D341Med (cell line): ENCODE measurements at regions not wholly inside any gene's neighbourhood (a gene's known extent, or its start where the extent isn't known, plus 50 kb on each side); places are given as distances from the start of the nearest gene placed in this dataset.
"Not testable (repeated sequence)": the region's sequence is repeated elsewhere in the genome, so short reads cannot be mapped to it uniquely, and the experiment has no call there.

Experiments used
- DNase-seq: peaks from one replicate; pipeline ENCODE4 v3.0.0; 2012; ENCODE audit warnings: low spot score

DNA sequence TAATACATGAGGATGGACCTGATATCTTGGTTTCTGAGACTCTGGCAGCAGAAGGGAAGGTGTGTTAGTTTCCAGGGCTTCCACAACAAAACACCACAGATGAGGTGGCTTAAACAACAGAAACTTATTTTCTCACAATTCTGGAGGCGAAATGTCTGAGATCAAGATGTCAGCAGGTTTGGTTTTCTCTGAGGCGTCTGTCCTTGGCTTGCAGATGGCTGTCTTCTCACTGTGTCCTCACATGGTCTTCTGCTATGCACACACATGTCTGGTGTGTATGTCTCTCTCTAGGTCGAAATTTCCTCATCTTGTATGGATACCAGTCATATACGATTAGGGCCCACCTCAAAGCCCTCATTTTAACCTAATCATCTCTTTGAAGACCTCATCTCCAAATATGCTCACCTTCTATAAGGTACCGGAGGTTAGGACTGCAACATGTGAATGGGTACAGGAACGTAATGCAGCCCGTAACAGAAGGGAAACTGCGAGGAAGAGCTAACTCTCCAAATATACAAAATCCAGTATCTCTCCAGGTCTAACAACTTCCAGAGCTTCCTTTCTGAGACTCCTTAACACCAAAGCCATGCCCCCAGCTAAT, 139.8 kb upstream of the SMARCA2 start:
- DNase-seq = no peak

DNA sequence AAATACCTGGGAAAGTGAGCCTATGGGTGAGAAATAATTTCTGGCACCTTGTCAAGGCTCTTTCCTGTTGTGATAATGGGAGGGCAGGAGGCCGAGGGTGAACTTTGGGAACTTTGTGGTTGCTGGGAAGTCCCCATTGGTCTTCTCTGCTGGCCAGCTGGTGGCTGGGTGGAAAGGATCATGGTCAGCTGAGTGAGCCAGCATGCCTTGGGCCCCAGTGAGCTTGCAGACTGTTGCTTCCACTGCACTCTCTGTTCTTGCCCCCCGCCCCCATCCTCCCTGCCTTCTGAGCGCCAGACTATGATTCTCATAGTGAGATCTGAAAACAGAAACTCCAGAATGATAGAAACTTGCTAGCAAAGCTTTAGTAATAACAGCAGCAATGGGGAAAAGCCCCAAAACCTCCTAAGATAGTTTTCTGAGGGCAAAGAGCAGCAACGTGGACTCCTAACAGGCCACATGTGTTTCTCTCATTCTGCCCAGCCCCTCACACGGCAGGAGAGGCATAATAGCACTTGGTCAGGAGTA, 139.2 kb upstream of the SMARCA2 start:
- DNase-seq = no peak

DNA sequence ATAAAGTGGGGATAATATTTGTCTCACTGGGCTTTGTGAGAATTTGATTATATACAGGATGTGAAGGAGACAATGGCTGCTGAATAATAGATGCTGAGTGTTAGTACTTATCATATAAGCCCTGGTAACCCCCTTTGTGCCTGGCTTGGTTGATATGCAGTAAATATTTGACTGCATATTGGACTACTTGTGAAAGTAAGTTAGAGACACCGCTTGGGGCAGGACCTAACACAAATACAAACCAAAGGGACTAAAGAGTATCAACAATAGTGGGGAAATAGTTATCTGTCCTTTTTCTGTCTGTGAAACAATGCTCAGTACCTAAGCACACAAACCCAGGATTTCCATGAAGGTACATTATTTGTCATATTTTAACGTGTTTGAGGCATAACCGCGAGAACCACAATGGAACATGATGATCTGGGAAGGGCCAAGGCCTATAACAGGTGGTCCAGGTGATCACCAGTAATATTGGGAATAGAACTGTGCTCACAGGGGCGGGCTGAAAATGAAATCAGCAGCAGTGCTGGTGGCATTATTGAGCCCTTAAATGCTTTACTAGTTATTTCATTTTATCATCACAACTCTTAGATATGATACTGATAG, 138.2 kb upstream of the SMARCA2 start:
- DNase-seq = no peak

DNA sequence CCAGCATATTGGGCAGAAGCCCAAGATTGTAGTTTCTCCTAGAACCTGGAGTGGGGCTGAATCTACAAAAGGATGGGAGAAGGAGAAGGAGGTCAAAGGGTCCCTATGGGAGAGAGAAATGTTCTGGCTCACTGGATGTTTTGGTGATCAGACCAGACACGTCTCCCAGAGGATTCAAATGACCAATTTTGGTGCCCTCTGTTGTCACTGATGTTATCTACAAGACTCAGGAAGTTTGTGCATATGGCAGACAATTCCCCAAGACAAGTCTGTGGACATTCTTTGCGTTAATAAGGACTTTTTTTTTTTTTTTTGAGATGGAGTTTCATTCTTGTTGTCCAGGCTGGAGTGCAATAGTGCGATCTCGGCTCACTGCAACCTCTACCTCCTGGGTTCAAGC, 137.2 kb upstream of the SMARCA2 start:
- no peak for DNase-seq

DNA sequence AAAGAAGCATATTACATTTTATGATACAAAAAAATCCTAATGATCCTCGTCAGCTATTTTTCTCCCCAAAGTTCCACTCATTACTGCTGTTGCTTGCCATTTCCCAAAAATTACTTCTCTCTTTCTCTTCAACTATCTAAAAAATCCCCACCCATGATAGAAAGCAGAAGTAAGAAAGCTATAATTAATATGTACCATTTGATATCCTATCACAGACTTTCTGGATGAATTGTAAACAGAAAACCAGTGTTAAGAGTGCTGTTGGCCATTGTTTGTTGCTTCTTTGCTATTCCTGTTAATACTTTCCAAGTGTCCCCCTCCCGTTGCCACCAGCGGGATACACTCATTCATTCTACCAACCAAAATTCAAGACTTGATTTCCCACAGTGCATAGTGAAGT, 136.3 kb upstream of the SMARCA2 start:
- DNase-seq = no peak

DNA sequence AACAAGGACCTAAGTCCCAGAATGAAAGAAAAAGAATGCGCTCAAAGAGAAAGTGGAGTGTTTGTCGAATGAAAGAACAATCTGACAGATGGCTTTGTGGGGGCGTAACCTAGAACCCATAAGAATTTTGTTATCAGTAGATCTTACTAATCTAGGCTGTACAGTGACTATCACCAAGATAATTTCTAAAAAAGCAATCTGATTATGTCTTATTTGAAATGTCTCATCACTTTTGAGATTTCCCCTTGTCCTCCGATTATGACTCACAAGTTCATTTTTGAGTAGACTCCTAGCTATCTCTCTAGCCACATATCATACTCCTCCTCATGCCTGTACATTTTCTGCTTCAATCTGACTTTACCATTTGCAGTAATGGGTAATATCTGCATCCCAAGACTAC, 135.6 kb upstream of the SMARCA2 start:
- no peak for DNase-seq

DNA sequence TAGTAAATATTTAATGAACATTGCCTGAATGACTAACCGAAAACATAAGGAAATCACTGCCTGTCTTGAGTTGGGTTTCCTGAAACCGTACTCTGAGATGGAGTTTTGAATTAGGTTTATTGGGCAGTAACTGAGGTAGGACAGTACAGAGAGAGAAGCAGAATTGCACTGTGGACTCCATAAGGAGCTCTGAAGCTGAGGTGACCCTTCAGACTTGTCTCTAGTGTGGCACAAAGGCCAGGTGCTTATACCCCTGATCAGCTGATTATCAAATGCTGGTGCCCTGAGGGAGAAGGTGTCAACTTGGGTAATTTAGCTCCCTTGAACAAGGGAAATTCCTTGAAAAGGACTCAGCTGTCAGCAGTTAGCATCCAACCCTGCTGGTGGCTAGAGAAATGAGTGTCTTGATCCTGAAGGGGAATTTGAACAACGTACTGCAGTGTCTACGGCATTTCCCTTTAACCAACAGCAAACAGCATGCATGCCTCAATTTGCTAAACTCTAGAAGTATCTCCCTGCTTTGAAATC, 135.0 kb upstream of the SMARCA2 start:
- DNase-seq = no peak

DNA sequence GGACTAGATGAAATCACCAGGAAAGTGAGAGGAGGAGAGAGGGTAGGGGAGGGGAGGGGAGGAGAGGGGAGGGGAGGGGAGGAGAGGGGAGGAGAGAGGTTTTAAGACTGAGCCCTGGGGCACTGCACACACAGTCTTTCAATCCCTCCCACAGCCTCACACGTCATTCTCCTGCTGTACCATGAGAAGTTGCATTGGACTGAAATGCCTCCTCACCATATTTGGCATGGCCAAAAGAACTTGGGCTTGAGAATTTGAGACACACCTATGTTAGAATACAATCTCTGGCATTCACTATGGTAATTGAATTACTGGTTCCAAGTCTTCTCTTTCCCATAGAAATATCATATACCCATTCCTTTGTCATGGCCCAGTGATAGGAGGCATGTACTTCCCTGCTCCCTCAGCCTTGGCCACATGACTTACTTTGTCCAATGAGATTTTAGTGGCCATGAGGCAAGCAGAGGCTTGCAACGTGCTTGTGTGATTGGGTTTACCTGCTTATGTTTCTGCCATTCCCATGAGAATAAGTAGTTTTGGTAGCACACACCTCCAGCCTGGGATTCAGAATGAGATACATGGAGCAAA, 133.3 kb upstream of the SMARCA2 start:
- DNase-seq = no peak

DNA sequence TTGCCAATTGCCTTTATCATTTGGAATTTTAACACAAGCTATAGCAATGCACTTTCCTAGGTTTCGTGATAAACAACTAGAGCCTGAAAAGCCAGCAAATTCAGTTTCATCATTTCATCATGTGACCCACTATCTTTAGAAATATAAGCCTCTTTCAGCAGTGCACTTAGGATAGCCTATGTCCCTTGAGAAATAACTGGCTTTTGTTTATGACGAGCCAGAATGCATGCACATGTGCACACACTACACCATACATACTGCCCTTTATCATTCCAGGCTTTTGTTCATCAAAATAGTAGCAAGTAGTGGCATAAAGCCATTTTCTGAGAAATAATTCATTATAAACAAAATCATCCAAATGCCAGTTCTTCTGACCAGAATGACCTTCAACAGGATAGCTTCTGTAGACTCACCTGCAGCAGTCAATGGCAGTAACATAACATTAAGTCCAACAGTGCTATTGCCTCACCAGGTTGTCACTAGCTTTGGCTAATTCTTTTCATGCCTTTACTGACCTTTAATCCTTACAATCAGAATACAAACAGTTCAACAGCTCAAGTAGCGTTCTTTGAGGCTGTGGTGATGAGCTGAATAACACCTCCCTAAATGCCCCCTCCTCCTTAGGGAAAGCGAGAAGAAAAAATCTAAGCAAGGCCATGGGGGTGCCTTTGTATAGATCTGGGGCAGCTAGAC, 132.3 kb upstream of the SMARCA2 start:
- DNase-seq = peak; percentile 43

DNA sequence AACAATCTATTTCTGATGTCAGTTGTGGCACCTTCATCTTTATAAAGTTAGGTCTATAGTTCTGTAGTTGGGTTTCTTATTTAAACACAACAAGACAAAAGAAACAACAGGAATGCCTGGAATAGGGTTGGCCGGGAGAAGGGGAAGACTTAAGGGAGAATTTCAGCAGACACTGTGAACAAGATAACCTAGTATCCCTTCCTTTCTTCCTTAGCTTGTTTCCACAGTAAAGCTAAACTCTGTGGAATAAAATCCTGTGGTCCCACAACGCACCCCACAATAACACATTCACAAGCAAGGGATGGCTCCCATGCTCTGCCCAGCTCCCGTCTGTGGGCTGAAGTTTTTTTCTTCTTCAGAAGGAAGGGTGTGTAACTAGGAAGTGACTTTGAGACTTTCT, 124.9 kb upstream of the SMARCA2 start:
- DNase-seq = no peak

DNA sequence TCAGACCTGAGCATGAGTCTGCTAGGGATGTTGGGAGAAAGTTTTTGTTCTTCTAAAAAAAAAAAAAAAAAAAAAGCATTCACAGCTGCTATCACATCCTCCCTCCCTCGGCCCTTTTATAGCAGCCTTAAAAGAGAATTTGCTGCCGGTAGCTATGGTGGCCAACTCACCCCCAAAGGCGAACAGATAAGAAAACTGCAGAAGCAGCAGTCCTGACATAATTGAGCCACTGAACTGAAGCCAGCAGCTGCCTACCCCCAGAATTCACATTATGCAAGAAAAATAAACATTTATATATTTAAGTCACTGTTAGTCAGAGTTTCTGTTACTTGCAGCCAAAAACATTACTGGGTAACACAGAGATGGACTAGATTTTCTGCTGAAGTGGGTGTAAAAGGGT, 124.3 kb upstream of the SMARCA2 start:
- DNase-seq = no peak

DNA sequence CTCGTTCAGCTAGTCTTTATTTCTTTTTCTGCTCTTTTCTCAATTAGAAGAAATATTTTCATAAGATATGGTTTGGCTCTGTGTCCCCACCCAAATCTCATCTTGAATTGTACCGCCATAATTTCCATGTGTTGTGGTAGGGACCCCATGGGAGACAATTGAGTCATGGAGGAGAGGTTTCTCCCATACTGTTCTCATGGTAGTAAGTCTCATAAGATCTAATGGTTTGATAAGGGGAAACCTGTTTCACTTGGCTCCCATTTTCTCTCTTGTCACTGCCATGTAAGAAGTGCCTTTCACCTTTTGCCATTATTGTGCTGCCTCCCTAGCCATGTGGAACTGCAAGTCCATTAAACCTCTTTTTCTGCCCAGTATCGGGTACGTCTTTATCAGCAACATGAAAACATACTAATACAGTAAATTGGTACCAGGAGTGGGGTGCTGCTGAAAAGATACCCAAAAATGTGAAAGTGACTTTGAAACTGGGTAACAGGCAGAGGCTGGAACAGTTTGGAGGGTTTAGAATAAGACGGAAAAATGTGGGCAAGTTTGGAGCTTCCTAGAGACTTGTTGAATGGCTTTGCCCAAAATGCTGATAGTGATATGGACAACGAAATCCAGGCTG, 112.0 kb upstream of the SMARCA2 start:
- not testable (repeated sequence) for DNase-seq

DNA sequence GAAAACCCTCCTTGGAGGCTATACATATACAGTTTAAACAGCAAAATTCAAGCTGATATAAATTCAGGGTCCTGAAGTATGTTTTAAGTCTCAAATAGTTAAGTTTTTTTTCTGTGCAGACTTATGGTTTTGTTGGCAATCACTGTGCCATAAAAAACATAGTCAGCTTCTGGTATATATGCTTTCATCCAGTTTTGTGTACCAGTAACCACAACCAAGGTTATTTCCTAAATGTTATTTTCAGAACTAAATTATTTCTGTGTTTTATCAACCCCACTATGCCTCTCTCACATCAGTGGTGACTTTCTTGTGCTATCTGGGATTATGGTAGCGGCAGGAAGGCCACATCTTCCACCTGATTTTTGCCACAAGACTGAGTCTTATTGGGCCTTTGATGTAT, 107.7 kb upstream of the SMARCA2 start:
- no peak for DNase-seq

DNA sequence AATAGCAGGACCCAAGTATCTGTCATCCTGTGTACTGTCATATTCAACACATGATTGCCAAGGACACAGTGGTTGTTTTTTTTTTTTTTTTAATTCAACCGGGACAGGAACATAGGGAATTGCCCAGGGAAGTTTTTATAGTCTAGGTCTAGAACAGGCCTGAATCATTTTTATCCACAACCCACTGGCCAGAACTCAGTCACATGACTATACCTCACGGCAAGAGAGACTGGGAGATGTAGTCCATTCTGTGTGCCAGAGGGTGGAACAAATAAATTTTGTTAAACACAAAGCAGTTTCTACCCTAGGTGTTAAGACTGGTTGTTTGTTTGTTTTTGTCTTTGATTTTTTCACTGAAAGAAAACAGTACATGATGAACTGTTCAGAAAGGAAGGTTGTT, 105.8 kb upstream of the SMARCA2 start:
- no peak for DNase-seq

DNA sequence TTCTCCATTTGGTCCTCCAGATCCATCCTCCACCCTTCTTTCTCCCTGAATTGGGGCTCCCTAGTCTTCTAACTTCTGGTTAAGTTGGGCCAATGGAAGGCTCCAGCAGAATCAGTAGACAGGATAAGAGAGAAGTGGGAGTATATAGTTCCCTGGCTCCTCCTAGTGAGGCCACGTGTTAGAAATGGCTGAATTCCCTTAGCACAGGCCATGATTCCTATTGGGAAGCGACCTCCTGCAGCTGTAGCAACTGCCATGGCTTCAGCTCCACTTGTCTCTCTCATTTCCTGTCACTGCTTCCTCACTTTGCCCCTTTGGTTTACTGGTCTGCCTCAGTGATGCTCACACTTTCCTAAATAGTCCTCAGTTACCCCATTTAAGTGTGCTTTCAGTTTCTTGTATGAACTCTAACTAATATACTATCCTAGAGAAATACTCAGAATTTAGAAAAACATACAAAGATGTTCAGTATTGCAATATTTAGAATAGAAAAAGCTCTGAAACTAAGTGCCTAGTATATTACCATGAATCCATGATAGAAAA, 104.8 kb upstream of the SMARCA2 start:
- DNase-seq = no peak

DNA sequence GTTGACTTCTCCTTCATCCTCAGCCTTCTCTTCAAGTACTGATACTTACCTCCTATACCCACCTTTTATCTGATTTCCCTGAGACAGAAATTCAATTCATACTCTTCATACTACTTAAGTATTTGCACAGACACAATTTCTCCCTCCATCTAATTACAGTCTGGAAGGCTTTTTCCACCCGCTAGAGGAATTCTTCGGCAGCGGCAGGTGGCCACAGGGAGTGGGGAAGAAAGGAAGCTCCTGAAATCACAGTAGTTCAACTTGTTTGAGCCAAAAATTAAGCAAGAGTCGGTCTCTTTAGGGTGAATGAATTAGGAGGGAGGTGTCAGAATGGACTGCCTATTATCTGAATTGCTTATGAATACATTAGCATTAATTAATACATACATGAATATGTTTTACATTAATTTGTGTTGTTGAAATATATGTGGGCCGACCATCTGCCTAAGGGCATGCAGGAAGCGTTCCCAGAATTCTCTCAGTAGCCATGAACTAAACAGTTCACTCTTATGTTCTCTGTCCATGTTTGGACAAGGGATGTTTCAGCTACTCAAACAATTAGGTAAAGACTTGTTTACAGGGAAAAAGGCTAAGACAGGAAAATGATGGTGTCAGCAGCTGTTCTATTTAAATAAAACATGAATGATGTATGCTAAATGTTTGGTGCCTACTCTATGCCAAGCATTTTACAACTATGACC, 101.4 kb upstream of the SMARCA2 start:
- no peak for DNase-seq

DNA sequence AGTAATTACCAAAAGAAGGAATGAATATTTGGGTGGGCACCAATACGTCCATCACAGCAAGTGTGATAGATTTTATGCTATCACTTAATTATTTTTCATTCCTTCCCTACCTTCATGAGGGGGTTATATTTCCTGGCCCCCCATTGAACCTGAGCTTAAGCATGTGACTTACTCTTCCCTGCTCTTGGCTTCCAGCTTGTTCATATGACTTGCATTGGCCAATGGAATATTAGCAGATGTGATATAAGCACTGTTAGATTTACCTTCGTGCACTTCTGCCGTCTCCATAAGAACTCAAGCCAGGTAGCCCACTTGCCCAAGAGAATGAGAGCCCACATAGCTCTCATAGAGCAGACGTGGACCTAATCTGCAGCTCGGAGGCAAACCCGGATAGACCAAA, 99.1 kb upstream of the SMARCA2 start:
- DNase-seq = no peak

DNA sequence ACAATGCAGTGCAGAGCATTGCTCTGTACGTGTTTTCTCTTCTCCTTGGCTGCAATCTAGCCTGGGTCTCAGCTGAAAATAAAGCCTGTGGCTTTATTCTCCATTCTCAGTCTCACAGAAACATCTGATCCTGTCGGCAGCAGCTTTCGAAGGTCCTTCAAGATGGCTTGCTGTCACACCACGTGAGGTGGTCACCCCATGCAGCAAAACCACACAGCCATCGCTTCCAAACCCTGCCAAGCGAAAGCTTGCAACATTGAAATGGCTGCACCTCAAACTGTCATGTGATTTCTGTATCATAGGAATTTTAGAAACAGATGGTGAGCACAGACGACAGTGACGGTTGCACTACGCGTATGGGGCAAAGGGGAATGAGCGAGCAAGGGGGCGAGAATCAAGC, 98.5 kb upstream of the SMARCA2 start:
- no peak for DNase-seq

DNA sequence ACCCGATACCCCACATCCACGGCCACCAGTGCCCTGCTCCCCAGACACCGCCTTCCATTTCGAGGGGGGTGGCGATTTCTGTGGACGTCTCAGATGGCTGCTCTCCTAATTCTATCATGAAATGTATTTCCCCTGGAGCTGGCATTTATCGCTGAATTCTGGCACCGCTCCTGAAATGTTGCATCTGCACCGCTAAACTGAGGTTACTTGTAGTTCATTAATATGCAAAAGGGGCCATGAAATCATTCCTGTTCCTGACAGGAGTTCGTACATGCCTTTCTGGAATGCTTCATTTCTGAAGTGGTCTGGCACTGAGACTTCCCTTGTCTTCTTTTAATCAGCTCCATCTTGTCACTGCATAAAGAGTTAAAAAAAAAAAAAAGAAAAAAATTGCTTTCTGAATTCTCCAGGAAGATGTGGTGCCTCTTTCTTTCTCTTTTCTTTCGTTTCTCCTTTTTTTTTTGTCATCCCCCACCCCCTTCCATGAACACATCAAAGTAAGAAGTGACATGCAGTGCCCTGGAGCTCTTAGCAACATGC, 97.7 kb upstream of the SMARCA2 start:
- no peak for DNase-seq

DNA sequence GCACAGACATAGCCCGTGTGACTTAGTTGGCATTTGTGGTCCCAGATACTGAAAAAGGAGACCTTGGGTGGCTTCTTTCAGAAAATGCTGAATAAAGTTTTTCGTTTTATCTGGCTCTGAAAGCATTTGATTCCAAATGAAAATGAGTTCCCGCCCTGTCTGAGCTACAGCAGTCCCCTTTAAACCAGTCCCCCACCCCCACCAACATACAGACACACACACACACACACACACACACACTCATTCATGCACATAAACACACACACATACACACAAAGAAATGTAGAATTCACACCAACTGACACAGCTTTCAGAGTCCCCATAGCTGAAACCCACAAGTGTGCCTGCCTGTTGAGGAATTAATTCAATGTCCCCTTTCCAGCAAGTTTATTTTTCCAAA, 97.0 kb upstream of the SMARCA2 start:
- DNase-seq = no peak

DNA sequence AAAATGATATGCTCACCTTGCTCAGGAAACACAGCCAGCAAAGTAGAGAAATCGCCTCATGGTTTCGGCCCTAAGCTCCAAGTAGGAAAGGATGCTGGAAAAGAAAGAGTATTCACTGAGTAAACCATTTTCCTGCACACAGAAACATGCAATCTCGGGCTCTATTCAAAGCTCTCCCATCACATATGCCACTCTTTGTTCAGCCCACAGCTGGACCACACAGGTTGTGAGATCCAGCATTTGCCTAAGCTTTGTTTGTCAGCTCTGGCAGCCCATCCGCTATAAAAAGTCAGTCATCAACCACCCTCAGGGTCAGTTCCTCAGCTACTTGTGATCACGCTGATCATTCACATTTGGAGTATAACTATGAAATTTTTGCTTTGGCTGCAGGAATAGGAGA, 96.5 kb upstream of the SMARCA2 start:
- DNase-seq = no peak
